CD4-positive, CD25-positive, alpha-beta regulatory T cell (primary cell): ENCODE measurements at regions not wholly inside any gene's neighbourhood (a gene's known extent, or its start where the extent isn't known, plus 50 kb on each side); places are given as distances from the start of the nearest gene placed in this dataset.

Experiments
- ATAC-seq, 2 donors: fragments of 150-1000 bp; cut with Tn5 transposase; one replicate each; pipeline ENCODE4 v1.10.0; 2021; ENCODE audit warnings: low read depth in 2 of 2, moderate number of reproducible peaks in 2 of 2, moderate library complexity in 1 of 2
- DNase-seq, 3 donors: peaks; one replicate each; pipeline versions ENCODE4 v3.0.0 to v3.0.0-alpha.2; 2012 to 2022; ENCODE audit warnings: mixed read lengths in 1 of 3
- H3K27ac ChIP-seq: one replicate; pipeline ENCODE4 v1.7.0; 2013; ENCODE audit warnings: mild to moderate bottlenecking, low read length; ENCODE audit not compliant: insufficient read depth, poor library complexity, severe bottlenecking
- H3K27me3 ChIP-seq: one replicate; pipeline ENCODE4 v1.7.0; 2013; ENCODE audit warnings: low read length; ENCODE audit not compliant: control insufficient read depth, insufficient read depth
- H3K36me3 ChIP-seq: one replicate; pipeline ENCODE4 v1.7.0; 2013; ENCODE audit warnings: mild to moderate bottlenecking, low read length, moderate library complexity; ENCODE audit not compliant: control insufficient read depth, insufficient read depth
- H3K4me1 ChIP-seq: 2 replicates; pipeline ENCODE4 v1.7.0; 2013; ENCODE audit warnings: mild to moderate bottlenecking, low read length; ENCODE audit not compliant: insufficient read depth, control insufficient read depth, poor library complexity, severe bottlenecking
- H3K4me3 ChIP-seq: one replicate; pipeline ENCODE4 v1.7.0; 2013; ENCODE audit warnings: low read depth, mild to moderate bottlenecking, low read length, moderate library complexity
- H3K9me3 ChIP-seq, 2 experiments: 1 replicate in 1 of 2; 2 replicates in 1 of 2; pipeline ENCODE4 v1.7.0; 2013; ENCODE audit warnings: low read length in 2 of 2, mild to moderate bottlenecking in 1 of 2, moderate library complexity in 1 of 2; ENCODE audit not compliant: control insufficient read depth in 2 of 2
- H3K27ac Mint-ChIP-seq, 3 donors: one replicate each; pipeline ENCODE4 v1.8.0; 2020 to 2022; ENCODE audit warnings: mild to moderate bottlenecking in 3 of 3, mixed read lengths in 3 of 3, moderate library complexity in 2 of 3
- H3K27me3 Mint-ChIP-seq: one replicate; pipeline ENCODE4 v1.8.0; 2022; ENCODE audit warnings: mild to moderate bottlenecking, mixed read lengths
- H3K36me3 Mint-ChIP-seq: one replicate; pipeline ENCODE4 v1.8.0; 2020; ENCODE audit warnings: mixed read lengths
- H3K4me1 Mint-ChIP-seq, 4 donors: one replicate each; pipeline ENCODE4 v1.8.0; 2020 to 2022; ENCODE audit warnings: mixed read lengths in 4 of 4, mild to moderate bottlenecking in 1 of 4
- H3K4me3 Mint-ChIP-seq, 4 donors: one replicate each; pipeline ENCODE4 v1.8.0; 2020 to 2022; ENCODE audit warnings: mild to moderate bottlenecking in 4 of 4, mixed read lengths in 4 of 4, moderate library complexity in 3 of 4
- H3K9me3 Mint-ChIP-seq, 7 donors: one replicate each; pipeline ENCODE4 v1.8.0; 2020 to 2022; ENCODE audit warnings: mixed read lengths in 7 of 7, mild to moderate bottlenecking in 3 of 7, moderate library complexity in 2 of 7

DNA sequence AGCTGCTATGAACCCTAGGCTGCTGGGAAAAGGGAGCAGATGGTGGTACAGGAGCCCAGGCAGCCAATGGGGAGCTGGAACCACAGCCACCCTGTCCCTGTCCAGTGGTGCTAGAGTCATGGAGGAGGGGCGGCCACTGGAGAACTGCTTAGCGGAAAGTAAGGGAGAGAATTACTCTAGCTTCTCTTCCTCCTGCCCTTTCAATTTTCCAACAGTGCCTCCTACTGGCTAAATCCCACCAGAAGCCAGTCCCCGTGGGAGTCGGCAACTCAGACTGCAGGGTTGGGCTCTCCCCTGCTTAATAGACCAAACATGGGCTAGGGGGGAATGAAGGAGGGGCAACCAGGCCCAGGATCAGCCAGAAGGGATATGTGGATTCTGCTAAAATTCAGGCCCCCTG, 154.5 kb downstream of the ACTL8 start:
- no peaks in the 10 kb centered on the region for H3K4me1 ChIP-seq
- Mint-ChIP-seq H3K4me1 (no peaks in the 10 kb centered on the region), H3K36me3 (no peaks in the 10 kb centered on the region), H3K9me3 (peaks cover 0 to 3% (median 0%) of the 10 kb centered on the region in 7 donors), H3K27ac (no peak overlapping the region), H3K27me3 (peaks cover 11% of the 10 kb centered on the region), H3K4me3 (no peak overlapping the region)
- H3K27me3 ChIP-seq, result no peaks in the 10 kb centered on the region
- H3K27ac ChIP-seq, result no peak overlapping the region
- H3K4me3 ChIP-seq, result no peak overlapping the region
- DNase-seq, result no peak
- no peaks in the 10 kb centered on the region for H3K36me3 ChIP-seq
- H3K9me3 ChIP-seq, result peaks cover 0 to 1% of the 10 kb centered on the region in 2 experiments
- no peak for ATAC-seq

DNA sequence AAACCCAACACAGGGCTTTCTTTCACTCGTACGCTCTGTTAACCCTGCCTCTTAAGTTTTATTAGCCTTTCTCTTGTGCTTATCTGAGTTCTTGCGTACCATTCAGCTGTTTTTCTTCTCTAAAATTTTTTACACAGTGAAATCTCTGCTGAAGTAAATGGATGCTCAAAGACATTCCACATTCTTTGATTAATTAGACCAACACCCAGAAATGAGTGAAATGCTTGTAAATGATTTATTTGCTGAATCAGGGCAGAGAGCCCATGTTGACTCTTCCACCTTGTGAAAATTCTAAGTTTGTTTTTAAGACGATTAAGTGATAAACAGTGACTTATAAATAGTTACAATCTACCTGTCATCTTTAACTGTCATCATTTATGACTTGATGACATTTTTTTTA, 156.7 kb downstream of the ACTL8 start:
- no peaks in the 10 kb centered on the region for H3K36me3 Mint-ChIP-seq
- peaks cover 0 to 3% (median 0%) of the 10 kb centered on the region in 7 donors for H3K9me3 Mint-ChIP-seq
- no peak overlapping the region for H3K4me3 Mint-ChIP-seq
- Histone ChIP-seq H3K27me3 (no peaks in the 10 kb centered on the region), H3K4me1 (no peaks in the 10 kb centered on the region), H3K36me3 (no peaks in the 10 kb centered on the region), H3K9me3 (no peaks in the 10 kb centered on the region), H3K4me3 (no peak overlapping the region), H3K27ac (no peak overlapping the region)
- DNase-seq (no peak), ATAC-seq (no peak)
- no peak overlapping the region for H3K27ac Mint-ChIP-seq
- H3K27me3 Mint-ChIP-seq, result peaks cover 11% of the 10 kb centered on the region
- H3K4me1 Mint-ChIP-seq, result no peaks in the 10 kb centered on the region

DNA sequence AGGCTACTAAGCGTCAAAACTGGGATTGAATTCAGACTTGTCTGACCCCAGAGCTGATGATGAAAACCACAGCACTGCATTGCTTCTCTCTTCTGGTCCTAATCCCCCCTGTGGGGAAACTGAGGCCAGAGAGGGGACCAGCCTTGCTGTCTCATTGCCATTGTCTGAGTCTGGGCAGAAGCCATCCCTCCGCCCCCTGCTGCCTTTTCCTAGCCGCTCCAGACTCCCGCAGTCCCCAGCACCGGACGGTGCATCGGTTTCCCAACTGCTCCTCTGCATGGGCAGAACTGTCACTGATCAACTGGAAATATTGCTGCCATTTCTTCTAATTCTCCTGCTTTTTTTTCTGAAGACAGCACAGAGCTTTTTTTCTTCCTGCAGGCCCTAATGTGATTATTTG, 157.4 kb downstream of the ACTL8 start:
- peaks cover 0 to 3% (median 0%) of the 10 kb centered on the region in 7 donors for H3K9me3 Mint-ChIP-seq
- no peak overlapping the region for H3K4me3 Mint-ChIP-seq
- Histone ChIP-seq H3K4me3 (no peak overlapping the region), H3K27me3 (no peaks in the 10 kb centered on the region), H3K9me3 (no peaks in the 10 kb centered on the region), H3K4me1 (no peaks in the 10 kb centered on the region), H3K36me3 (no peaks in the 10 kb centered on the region), H3K27ac (no peak overlapping the region)
- no peaks in the 10 kb centered on the region for H3K36me3 Mint-ChIP-seq
- H3K27me3 Mint-ChIP-seq, result peaks cover 11% of the 10 kb centered on the region
- no peak for DNase-seq
- no peak overlapping the region for H3K27ac Mint-ChIP-seq
- no peaks in the 10 kb centered on the region for H3K4me1 Mint-ChIP-seq
- no peak for ATAC-seq

GRCh38 chr1:17913326-17914115, 158.4 kb downstream of the ACTL8 start:
- Mint-ChIP-seq H3K27me3 (peaks cover 11% of the 10 kb centered on the region), H3K4me1 (no peaks in the 10 kb centered on the region), H3K27ac (no peak overlapping the region), H3K4me3 (no peak overlapping the region), H3K36me3 (no peaks in the 10 kb centered on the region), H3K9me3 (peaks cover 0 to 3% (median 0%) of the 10 kb centered on the region in 7 donors)
- DNase-seq (no peak), ATAC-seq (no peak)
- H3K4me1 ChIP-seq, result no peaks in the 10 kb centered on the region
- H3K36me3 ChIP-seq, result no peaks in the 10 kb centered on the region
- H3K27ac ChIP-seq, result no peak overlapping the region
- no peaks in the 10 kb centered on the region for H3K9me3 ChIP-seq
- no peaks in the 10 kb centered on the region for H3K27me3 ChIP-seq
- no peak overlapping the region for H3K4me3 ChIP-seq

GRCh38 chr1:17914131-17914530, 159.0 kb downstream of the ACTL8 start:
- no peaks in the 10 kb centered on the region for H3K36me3 ChIP-seq
- H3K4me1 ChIP-seq, result no peaks in the 10 kb centered on the region
- no peak overlapping the region for H3K4me3 ChIP-seq
- ATAC-seq, result no peak
- no peaks in the 10 kb centered on the region for H3K9me3 ChIP-seq
- DNase-seq, result no peak
- H3K27ac ChIP-seq, result no peak overlapping the region
- Mint-ChIP-seq H3K4me1 (no peaks in the 10 kb centered on the region), H3K27me3 (peaks cover 7% of the 10 kb centered on the region), H3K9me3 (peaks cover 0 to 3% (median 0%) of the 10 kb centered on the region in 7 donors), H3K36me3 (no peaks in the 10 kb centered on the region), H3K4me3 (no peak overlapping the region), H3K27ac (no peak overlapping the region)
- H3K27me3 ChIP-seq, result no peaks in the 10 kb centered on the region

GRCh38 chr1:17914987-17915386, 159.9 kb downstream of the ACTL8 start:
- Histone ChIP-seq H3K27ac (no peak overlapping the region), H3K4me1 (no peaks in the 10 kb centered on the region), H3K4me3 (no peak overlapping the region), H3K27me3 (no peaks in the 10 kb centered on the region), H3K36me3 (no peaks in the 10 kb centered on the region), H3K9me3 (no peaks in the 10 kb centered on the region)
- H3K27me3 Mint-ChIP-seq, result no peaks in the 10 kb centered on the region
- ATAC-seq, result no peak
- no peak overlapping the region for H3K27ac Mint-ChIP-seq
- H3K4me3 Mint-ChIP-seq, result no peak overlapping the region
- H3K9me3 Mint-ChIP-seq, result no peaks in the 10 kb centered on the region
- no peaks in the 10 kb centered on the region for H3K4me1 Mint-ChIP-seq
- no peaks in the 10 kb centered on the region for H3K36me3 Mint-ChIP-seq
- DNase-seq, result no peak

DNA sequence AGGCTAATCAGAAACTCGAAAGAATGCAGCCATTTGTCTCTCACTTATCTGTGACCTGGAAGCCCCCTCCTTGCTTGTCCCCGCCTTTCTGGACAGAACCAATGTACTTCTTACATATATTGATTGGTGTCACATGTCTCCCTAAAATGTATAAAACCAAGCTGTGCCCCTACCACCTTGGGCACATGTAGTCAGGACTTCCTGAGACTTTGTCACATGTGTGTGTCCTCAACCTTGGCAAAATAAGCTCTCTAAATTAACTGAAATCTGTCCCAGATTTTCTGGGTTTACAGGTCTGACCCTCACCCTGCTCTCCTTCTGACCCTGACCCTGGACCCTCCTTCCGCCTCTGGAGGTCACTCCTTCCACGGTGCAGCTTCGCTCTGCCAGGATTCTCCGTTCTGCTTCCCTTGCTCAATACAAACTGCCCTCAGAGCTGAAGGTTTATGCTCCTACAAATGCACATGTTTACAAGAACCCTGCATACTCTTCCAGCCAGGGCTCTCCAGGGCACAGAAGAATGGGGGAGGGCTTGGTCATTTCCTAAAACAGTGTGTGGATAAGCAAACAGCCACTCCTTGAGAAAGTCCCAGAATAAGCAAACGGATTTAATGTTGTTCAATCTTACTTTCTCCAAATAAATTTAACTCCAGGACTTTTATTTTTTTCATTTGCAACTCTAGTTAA, 160.5 kb downstream of the ACTL8 start:
- no peak for ATAC-seq
- Mint-ChIP-seq H3K36me3 (no peaks in the 10 kb centered on the region), H3K27me3 (no peaks in the 10 kb centered on the region), H3K27ac (no peak overlapping the region), H3K4me1 (no peaks in the 10 kb centered on the region), H3K9me3 (no peaks in the 10 kb centered on the region), H3K4me3 (no peak overlapping the region)
- H3K27me3 ChIP-seq, result no peaks in the 10 kb centered on the region
- H3K9me3 ChIP-seq, result no peaks in the 10 kb centered on the region
- no peak overlapping the region for H3K4me3 ChIP-seq
- no peak for DNase-seq
- no peaks in the 10 kb centered on the region for H3K36me3 ChIP-seq
- no peak overlapping the region for H3K27ac ChIP-seq
- H3K4me1 ChIP-seq, result no peaks in the 10 kb centered on the region

DNA sequence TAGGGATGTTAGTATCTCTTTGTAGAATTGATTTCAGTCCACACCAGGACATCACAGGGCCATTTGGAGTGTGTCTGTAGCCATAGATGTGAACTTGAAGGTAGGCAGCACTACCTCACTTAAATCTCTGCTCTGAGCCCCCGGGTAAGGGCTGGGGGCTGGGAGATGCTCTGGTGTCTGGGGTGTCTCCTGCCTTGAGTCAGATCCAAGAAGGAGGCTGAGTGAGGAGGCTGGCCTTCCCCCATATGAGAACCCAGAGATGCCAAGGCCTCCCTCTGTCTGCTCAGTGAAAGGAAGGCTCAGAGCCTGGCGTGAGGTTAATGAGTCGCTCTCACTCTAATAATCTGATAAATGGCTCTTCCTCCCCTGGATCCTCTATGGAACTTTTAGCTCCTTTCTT, 161.6 kb downstream of the ACTL8 start:
- no peak overlapping the region for H3K4me3 Mint-ChIP-seq
- Histone ChIP-seq H3K27ac (no peak overlapping the region), H3K36me3 (no peaks in the 10 kb centered on the region), H3K9me3 (no peaks in the 10 kb centered on the region), H3K4me1 (no peaks in the 10 kb centered on the region), H3K4me3 (no peak overlapping the region), H3K27me3 (no peaks in the 10 kb centered on the region)
- no peak for ATAC-seq
- no peaks in the 10 kb centered on the region for H3K36me3 Mint-ChIP-seq
- no peaks in the 10 kb centered on the region for H3K4me1 Mint-ChIP-seq
- no peaks in the 10 kb centered on the region for H3K9me3 Mint-ChIP-seq
- DNase-seq, result no peak
- H3K27me3 Mint-ChIP-seq, result no peaks in the 10 kb centered on the region
- H3K27ac Mint-ChIP-seq, result no peak overlapping the region
